LNCAP (cell line): ENCODE measurements at regions not wholly inside any gene's neighbourhood (a gene's known extent, or its start where the extent isn't known, plus 50 kb on each side); places are given as distances from the start of the nearest gene placed in this dataset.

Source experiments
- TF ChIP-seq, protein P1 (sequence below): fragments of 450-650 bp; IDR thresholded peaks from 2 replicates; pipeline ENCODE4 v1.5.1; 2017; ENCODE audit warnings: mild to moderate bottlenecking

DNA sequence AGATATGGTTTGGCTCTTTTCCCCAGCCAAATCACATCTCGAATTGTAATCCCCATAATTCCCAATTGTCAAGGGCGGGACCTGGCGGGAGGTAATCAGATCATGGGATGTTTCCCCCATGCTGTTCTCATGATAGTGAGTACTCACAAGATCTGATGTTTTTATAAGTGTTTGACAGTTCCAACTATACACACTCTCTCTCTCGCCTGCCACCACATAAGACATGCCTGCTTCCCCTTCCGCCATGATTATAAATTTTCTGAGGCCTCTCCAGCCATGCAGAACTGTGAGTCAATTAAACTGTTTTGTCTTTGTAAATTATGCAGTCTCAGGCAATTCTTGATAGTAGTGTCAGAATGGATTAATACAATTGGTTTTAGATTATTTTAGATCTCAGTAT is 475.7 kb upstream of the CYLC2 start:
- TF ChIP-seq, protein P1, sequence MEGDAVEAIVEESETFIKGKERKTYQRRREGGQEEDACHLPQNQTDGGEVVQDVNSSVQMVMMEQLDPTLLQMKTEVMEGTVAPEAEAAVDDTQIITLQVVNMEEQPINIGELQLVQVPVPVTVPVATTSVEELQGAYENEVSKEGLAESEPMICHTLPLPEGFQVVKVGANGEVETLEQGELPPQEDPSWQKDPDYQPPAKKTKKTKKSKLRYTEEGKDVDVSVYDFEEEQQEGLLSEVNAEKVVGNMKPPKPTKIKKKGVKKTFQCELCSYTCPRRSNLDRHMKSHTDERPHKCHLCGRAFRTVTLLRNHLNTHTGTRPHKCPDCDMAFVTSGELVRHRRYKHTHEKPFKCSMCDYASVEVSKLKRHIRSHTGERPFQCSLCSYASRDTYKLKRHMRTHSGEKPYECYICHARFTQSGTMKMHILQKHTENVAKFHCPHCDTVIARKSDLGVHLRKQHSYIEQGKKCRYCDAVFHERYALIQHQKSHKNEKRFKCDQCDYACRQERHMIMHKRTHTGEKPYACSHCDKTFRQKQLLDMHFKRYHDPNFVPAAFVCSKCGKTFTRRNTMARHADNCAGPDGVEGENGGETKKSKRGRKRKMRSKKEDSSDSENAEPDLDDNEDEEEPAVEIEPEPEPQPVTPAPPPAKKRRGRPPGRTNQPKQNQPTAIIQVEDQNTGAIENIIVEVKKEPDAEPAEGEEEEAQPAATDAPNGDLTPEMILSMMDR = no peak

DNA sequence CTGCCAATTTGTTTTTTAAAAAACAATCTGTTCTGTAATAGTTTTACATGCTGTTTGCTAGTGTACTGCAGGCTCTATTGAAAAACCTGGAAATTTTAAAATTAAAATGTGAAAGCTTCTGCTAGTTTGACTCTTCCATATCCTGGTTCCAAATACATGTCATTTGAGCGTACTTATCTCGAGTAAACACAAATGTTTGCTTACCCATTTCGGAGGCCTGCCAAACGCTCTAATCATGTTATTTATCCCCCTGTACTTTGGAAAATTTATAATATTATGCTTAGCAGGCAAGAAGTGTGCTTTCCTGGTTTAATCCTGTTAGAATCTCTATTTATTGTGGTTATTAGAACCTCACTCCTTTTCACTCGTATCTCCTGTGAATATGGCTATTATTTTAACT is 476.8 kb upstream of the CYLC2 start:
- TF ChIP-seq, protein P1 = no peak

DNA sequence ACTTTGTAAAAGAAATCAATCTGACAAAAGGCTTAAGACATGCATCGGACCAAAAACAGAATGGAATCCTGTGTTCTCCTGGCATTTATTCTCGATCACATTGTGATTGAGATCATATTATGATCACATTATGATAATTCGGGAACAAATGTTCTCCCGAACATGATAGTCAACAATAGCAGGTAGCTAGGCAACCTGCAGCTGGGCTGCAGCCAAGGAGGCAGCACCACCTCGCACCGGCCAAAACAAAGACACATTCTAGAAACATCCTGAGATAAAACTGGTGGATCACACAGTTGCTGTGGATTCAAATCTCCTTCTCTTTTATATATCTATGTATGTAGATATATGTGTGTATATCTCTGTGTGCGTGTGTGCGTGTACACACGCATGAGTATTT is 480.6 kb upstream of the CYLC2 start:
- TF ChIP-seq, protein P1 = no peak

GRCh38 chr9:102507044-102507687 is 488.0 kb upstream of the CYLC2 start:
- TF ChIP-seq, protein P1 = no peak

DNA sequence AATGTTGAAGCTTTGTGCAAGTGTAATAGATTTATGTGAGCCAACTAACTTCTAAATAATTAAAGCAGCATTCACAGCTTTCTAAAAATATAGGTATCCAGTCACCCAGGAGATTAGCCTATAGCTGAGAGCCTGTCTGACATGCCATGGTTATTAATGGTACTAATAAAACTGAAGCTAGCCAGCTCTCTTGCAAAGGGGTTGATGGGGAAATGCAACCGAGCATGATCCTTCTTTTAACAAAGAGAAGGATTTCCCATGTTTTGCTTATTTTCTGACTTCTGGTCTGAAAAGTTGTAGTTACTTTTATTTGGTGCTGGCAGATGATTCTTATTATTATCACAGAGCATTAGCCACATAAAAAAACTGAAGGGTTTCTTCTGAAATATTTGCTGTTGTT is 488.7 kb upstream of the CYLC2 start:
- TF ChIP-seq, protein P1 = no peak

GRCh38 chr9:102499468-102499867 is 495.7 kb upstream of the CYLC2 start:
- TF ChIP-seq, protein P1 = no peak

GRCh38 chr9:102497709-102498108 is 497.4 kb upstream of the CYLC2 start:
- TF ChIP-seq, protein P1 = no peak

DNA sequence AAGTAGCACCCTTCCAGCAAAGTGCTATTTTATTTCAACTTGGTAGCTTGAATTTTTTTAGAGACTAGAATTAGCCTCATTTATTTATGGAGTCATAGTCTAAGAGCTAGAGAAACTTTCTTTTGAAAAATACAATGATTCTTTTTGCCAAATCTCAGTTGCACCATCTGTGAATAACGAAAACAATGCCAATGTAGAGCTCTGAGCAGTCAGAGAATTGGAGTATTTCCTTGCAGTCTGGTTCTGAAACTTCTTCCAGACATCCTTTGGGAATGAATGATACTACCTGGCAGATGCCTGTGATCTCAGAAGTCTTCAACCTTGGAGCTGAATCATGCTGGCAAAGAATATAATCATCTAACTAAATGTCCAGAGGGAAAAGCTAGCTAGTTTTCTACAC is 511.5 kb upstream of the CYLC2 start:
- TF ChIP-seq, protein P1 = no peak
